Right cardiac atrium (tissue), 5 donors: ENCODE measurements at regions not wholly inside any gene's neighbourhood (a gene's known extent, or its start where the extent isn't known, plus 50 kb on each side); places are given as distances from the start of the nearest gene placed in this dataset.
A peak's percentile ranks its signal among the peaks of the same experiment; 100 is the strongest.

Source experiments
- ATAC-seq, 2 donors: fragments of 200-7000 bp; cut with Tn5 transposase; one replicate each; pipeline versions ENCODE4 v1.8.0 to v1.9.1; 2020; ENCODE audit warnings: moderate library complexity in 2 of 2, mild to moderate bottlenecking in 1 of 2
- DNase-seq, 3 donors: peaks; one replicate each; pipeline ENCODE4 v3.0.0-alpha.2; 2020
- H3K27ac ChIP-seq: one replicate; pipeline ENCODE4 v1.5.1; 2013; ENCODE audit warnings: mild to moderate bottlenecking, low read length, control low read depth, moderate library complexity
- H3K27me3 ChIP-seq: one replicate; pipeline ENCODE4 v1.6.1; 2013; ENCODE audit not compliant: control insufficient read depth, insufficient read depth
- H3K4me1 ChIP-seq: one replicate; pipeline ENCODE4 v1.6.1; 2013; ENCODE audit warnings: low read length; ENCODE audit not compliant: control insufficient read depth, insufficient read depth
- H3K4me3 ChIP-seq: one replicate; pipeline ENCODE4 v1.5.1; 2013; ENCODE audit warnings: low read length, control low read depth
- H3K9me3 ChIP-seq: one replicate; pipeline ENCODE4 v1.6.1; 2013; ENCODE audit warnings: low read length; ENCODE audit not compliant: control insufficient read depth
- WGBS: extraction: QIAGEN DNeasy Blood & Tissue Kit; methylation state at CpG from one replicate; pipeline ENCODE4 v1.1.7; 2013; 5-methylcytosine and 5-hydroxymethylcytosine counted together
- intact Hi-C, 4 donors: fragments of 100-400 bp; cut with DNase I; formaldehyde crosslinking; loops; one replicate each; pipeline versions ENCODE4 v1.11.0 to v1.14.0; 2022 to 2023
- donor health status: healthy with polysubstance abuse.
- donor health status: DM: no; HTN: yes; CAD: no.
- donor health status: DM: no; HTN: no; CAD: no.
- donor health status: DM: no; HTN: yes; CAD: no; lungs with severe emphysema.
- donor health status: DM: yes; HTN: yes; CAD: no.

DNA sequence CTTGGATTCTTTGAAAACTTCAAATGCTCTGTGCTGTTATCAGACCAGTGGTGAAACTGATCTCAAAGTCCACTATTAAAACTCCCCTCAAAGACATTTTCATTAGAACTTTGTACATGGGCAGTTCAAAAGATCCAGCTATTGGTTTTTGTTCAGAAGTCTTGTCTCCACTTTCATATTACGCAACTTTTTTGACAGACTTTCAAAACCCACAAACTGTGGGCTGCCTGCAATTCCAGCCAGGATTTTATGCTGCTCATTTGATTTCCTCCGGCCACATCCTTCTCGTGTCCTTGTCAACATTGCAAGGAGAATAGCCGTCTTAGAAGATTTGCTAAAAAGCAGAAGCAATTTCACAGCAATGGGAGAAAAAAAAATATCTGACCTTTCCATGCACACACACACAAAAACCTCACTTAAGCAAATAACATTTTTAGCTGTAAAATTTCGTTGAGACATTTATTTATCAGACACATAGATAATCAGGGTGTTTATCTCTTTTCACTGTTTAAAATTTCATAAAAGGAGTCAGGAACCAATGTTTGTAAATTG is 1990.5 kb downstream of the MAT2B start:
- peak in 1 of 2 donors; percentile 45 for ATAC-seq
- Histone ChIP-seq H3K4me1 (no peaks in the 10 kb centered on the region), H3K9me3 (no peaks in the 10 kb centered on the region), H3K27me3 (no peaks in the 10 kb centered on the region), H3K4me3 (no peak overlapping the region), H3K27ac (no peak overlapping the region)
- intact Hi-C loops, result no loop called here
- WGBS, result 33% methylated on average over 5 of the region's 5 CpGs
- no peak for DNase-seq

DNA sequence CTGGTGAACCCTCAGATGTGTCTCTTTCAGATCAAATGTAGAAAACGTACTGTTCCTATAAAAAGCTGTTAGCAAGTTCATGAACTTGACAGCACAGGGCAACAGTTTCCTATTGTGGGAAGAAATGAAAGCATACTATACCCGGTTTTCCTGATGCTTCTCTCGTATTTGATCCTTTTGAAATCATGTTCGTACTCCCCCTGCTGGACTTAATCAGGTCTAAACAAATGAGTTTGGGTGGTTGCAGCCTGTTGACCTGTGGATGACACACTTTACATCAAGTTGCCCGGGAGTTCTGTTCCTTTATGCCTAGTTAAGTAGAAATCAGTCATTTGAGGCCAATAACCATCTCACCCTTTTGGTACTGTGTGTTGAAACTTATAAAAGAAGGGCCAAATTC is 1992.3 kb downstream of the MAT2B start:
- 52% methylated on average over 5 of the region's 5 CpGs for WGBS

DNA sequence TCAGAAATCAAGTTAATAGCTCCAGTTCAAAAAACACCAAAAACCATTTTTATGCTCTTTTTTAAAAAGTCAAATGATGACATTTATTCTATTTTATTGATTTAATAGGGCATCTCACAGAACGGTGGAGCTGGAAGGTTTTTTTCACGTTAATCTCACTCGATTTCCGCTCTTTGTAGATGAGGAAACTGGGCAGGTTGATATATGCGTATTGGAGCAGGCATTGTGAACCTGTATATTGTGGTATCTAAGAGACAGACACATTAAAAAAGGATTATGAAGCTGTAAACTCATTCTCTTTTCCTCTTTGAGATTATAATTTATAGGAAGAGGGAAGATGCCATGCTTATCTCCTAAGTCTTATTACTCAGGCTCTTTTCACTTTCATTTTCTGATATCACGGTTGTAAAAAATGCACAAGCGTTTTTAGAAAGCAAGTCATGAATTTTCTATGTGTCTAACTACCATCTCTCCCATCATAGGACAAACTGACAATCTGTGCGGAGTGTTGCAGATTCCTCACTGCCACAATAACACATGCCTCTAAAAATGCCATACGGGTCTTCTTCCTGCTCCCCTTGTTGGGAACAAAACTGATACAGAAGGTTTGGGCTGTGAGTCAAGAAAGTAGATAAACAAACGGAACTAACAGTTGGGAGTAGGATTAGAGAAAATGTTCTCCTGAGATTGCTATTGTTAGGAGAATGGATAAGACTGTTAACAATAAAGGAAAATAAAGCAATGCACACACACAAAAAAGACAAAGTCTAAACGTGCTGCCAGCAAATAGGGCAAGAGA is 1997.7 kb downstream of the MAT2B start:
- no peak overlapping the region for H3K27ac ChIP-seq
- H3K4me3 ChIP-seq, result peak overlapping the region; percentile 38
- intact Hi-C loops, result no loop called here
- ATAC-seq, result peak in 1 of 2 donors; percentile 64
- DNase-seq, result no peak
- 47% methylated on average over 11 of the region's 11 CpGs for WGBS
- no peaks in the 10 kb centered on the region for H3K27me3 ChIP-seq
- no peaks in the 10 kb centered on the region for H3K4me1 ChIP-seq
- H3K9me3 ChIP-seq, result no peaks in the 10 kb centered on the region

More for the DNA sequence above, 1992.3 kb downstream of the MAT2B start:
- DNase-seq, result no peak
- no peak overlapping the region for H3K4me3 ChIP-seq
- no peaks in the 10 kb centered on the region for H3K4me1 ChIP-seq
- intact Hi-C loops, result no loop called here
- peak in 1 of 2 donors; percentile 49 for ATAC-seq
- H3K9me3 ChIP-seq, result no peaks in the 10 kb centered on the region
- no peak overlapping the region for H3K27ac ChIP-seq
- no peaks in the 10 kb centered on the region for H3K27me3 ChIP-seq

DNA sequence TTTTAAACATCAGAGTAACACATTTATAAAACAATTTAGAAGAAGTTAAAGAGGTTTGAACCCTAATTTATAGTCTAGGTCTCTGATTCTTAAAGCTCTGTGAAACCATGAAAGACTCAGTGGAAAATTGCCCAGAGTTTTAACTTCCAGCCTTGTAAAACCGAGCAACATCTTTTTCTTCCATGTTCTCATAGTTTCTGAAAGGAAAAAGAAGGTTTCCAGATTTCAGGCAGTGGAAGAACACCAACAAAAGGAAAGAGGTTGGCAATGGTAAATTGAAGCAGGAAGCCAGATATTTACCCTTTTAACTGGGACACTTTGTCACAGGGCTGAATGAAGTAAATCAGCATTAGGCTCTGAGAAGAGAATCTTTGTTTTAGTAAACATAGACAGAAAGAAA is 1999.3 kb downstream of the MAT2B start:
- no peaks in the 10 kb centered on the region for H3K9me3 ChIP-seq
- DNase-seq (no peak), ATAC-seq (no peak)
- no peaks in the 10 kb centered on the region for H3K4me1 ChIP-seq
- intact Hi-C loops, result no loop called here
- no peak overlapping the region for H3K4me3 ChIP-seq
- 36% methylated on average over 1 of the region's 1 CpG for WGBS
- no peaks in the 10 kb centered on the region for H3K27me3 ChIP-seq
- H3K27ac ChIP-seq, result no peak overlapping the region

DNA sequence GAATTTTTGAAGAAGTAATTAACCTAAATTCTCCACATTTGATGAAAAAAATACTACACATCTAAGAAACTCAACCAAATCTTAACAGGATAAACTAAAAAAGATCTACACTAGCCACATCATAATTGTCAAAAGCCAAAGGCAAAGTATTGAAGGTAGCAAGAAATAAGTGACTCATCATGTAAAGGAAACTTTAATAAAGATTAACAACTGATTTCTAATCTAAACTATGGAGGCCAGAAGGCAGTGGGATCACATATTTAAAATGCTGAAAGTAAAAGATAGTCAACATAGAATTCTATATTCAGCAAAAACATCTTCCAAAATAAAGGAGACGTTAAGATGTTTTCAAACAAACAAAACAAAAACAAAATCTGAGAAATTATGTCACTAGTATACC is 2002.9 kb downstream of the MAT2B start:
- Histone ChIP-seq H3K9me3 (no peaks in the 10 kb centered on the region), H3K27me3 (no peaks in the 10 kb centered on the region), H3K4me1 (no peaks in the 10 kb centered on the region), H3K4me3 (no peak overlapping the region), H3K27ac (no peak overlapping the region)
- intact Hi-C loops, result no loop called here
- WGBS, result 96% methylated on average over 1 of the region's 1 CpG
- no peak for ATAC-seq
- DNase-seq, result no peak

DNA sequence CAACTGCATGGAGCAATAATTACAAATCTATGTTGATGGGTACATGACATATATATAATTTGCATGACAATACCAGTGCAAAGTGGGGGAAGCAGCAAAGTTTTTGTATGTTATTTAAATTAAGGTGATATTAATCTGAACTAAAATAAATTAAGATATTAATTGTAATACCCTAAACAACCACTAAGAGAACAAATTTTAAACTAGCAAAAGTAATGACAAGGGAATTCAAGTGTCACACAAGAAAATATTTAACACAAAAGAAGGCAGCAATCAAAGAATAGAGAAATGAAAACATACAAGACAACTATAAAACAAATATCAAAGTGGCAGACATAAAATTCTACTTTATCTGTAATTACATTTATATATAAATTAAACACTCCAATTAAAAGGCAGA is 2003.4 kb downstream of the MAT2B start:
- H3K4me3 ChIP-seq, result no peak overlapping the region
- no peak for ATAC-seq

DNA sequence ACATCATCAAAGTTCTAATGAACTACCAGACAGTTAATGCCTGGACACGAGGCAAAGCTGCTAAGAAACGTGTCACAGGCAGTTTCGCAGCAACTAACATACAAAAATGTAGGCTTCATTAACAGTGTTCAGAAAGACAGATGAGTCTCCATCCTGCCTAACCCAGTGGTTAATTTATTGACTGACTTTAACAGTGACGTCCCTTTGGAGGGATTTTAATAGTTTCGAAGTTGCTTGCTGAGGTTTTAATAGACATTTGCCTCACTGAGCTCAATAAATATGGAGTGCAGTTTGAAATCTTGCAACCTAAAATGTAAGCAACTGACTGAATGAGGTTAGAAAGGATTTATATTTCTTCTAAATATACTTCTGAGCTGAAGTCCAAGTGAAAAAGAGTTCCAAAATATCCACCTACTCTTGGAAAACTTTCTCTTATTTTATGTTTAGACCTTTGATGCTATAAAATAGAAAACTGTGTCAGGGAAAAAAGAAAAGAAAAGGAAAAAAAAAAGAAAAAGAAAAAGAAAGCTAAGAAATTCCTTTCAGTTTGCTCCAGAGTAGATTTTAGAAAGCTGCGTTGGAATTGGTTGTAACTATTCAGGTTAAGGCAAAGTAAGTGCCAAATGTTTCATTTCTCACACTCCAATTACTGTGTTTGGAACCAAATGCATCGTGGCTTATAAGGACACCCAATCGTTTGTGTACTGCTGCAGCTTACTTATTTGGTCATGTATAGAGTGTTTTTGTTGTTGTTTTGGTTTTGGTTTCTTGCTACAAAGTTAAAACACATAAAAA is 2016.6 kb downstream of the MAT2B start:
- H3K27ac ChIP-seq, result no peak overlapping the region
- ATAC-seq (no peak), DNase-seq (no peak)
- intact Hi-C loops, result no loop called here
- no peaks in the 10 kb centered on the region for H3K27me3 ChIP-seq
- no peaks in the 10 kb centered on the region for H3K9me3 ChIP-seq
- WGBS, result 65% methylated on average over 8 of the region's 8 CpGs
- no peak overlapping the region for H3K4me3 ChIP-seq
- H3K4me1 ChIP-seq, result no peaks in the 10 kb centered on the region

More for the DNA sequence above, 2003.4 kb downstream of the MAT2B start:
- H3K9me3 ChIP-seq, result no peaks in the 10 kb centered on the region
- no peaks in the 10 kb centered on the region for H3K4me1 ChIP-seq
- no peak overlapping the region for H3K27ac ChIP-seq
- H3K27me3 ChIP-seq, result no peaks in the 10 kb centered on the region
- intact Hi-C loops, result no loop called here
- DNase-seq, result no peak

DNA sequence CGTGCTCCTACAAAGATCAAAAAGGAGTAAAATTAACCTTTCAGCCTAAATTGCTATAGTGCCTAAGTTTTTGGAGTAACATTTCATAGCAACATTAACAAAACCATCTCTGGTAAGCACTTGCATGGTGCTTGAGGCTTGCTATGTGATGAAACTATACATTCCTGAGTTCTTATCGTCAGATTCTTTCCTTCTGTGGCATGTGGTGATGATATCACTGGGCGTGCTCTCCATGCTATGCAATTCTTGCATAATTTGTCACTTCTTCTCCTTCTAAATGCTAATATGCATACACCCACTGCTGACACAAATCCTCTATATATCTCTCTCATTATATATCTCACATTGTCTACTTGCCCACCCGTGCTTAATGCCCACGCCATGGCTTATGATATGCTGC is 2019.9 kb downstream of the MAT2B start:
- Histone ChIP-seq H3K9me3 (no peaks in the 10 kb centered on the region), H3K27me3 (no peaks in the 10 kb centered on the region), H3K4me3 (no peak overlapping the region), H3K27ac (no peak overlapping the region), H3K4me1 (no peaks in the 10 kb centered on the region)
- intact Hi-C loops, result no loop called here
- 63% methylated on average over 5 of the region's 5 CpGs for whole genome bisulfite sequencing
- DNase-seq (no peak), ATAC-seq (no peak)

DNA sequence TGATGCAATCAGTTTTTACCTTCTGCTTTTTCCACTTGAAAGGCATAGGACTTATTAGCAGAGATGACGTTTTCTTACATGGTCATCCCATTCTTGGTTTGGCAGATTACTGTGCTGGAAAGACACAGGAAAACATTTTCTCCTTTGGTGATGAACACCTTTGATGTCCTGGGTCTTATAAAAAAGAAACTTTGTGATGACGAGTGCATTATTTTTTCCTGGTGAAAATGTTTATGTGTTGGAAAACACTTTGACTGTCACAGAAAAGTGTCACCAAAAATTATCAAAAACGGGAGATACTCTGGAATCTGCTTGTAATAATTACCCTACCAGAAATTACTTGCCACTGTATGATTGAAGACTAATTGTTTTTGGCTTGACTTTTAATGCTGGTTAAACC is 2020.9 kb downstream of the MAT2B start:
- no peak overlapping the region for H3K27ac ChIP-seq
- no peak for DNase-seq
- no peaks in the 10 kb centered on the region for H3K4me1 ChIP-seq
- no peaks in the 10 kb centered on the region for H3K27me3 ChIP-seq
- ATAC-seq, result no peak
- H3K9me3 ChIP-seq, result no peaks in the 10 kb centered on the region
- 80% methylated on average over 3 of the region's 3 CpGs for WGBS
- intact Hi-C loops, result no loop called here
- no peak overlapping the region for H3K4me3 ChIP-seq

DNA sequence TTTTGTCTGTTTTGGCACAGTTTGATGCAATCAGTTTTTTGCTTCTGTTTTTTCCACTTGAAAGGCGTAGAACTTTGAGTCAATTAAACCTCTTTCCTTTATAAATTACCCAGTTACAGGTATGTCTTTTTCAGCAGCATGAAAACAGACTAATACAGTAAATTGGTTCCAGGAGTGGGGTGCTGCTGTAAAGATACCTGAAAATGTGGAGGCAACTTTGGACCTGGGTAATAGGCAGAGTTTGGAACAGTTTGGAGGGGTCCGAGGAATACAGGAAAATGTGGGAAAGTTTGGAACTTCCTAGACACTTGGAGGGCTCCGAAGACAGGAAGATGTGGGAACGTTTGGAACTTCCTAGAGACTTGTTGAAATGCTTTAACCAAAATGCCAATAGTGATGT is 2022.2 kb downstream of the MAT2B start:
- intact Hi-C loops, result no loop called here
- 68% methylated on average over 4 of the region's 4 CpGs for WGBS

DNA sequence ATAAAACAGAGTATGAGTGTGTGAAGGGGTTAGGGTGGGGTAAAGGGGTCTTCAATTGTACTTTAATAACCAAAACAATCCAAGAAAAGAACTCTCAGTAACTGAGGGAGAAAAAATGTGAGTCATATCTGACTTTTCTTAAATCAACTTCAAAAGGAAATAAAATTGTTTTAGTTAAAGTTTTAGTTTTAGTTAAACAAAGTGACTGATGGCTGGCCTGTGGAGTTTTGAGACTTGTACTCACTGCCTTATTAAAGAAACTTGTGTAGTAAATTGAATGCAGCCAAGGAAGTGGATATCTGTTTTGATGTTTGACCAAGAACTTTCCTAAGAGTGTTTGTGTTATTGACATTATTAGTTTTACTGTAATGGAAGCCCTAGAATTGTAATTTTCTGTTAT is 2032.6 kb downstream of the MAT2B start:
- H3K4me1 ChIP-seq, result no peaks in the 10 kb centered on the region
- no peak overlapping the region for H3K4me3 ChIP-seq
- no peaks in the 10 kb centered on the region for H3K9me3 ChIP-seq
- no peak for DNase-seq
- intact Hi-C loops, result no loop called here
- H3K27me3 ChIP-seq, result no peaks in the 10 kb centered on the region
- no peak for ATAC-seq
- H3K27ac ChIP-seq, result no peak overlapping the region

More for the DNA sequence above, 2022.2 kb downstream of the MAT2B start:
- Histone ChIP-seq H3K27ac (no peak overlapping the region), H3K9me3 (no peaks in the 10 kb centered on the region), H3K4me3 (no peak overlapping the region), H3K27me3 (no peaks in the 10 kb centered on the region), H3K4me1 (no peaks in the 10 kb centered on the region)
- no peak for ATAC-seq
- DNase-seq, result no peak
